ENCODE measurements at regions not wholly inside any gene's neighbourhood (a gene's known extent, or its start where the extent isn't known, plus 50 kb on each side); places are given as distances from the start of the nearest gene placed in this dataset.
A peak's percentile ranks its signal among the peaks of the same experiment; 100 is the strongest.

- DNase-seq: no peak
- intact Hi-C loops (cut with micrococcal nuclease): no loop called here
- ChIA-PET CTCF (ENCODE audit: partially characterized antibody) (no interaction called here), POLR2A (ENCODE audit: partially characterized antibody) (no interaction called here)
- H3K4me3 Mint-ChIP-seq: no peak overlapping the region
- no peak overlapping the region for H3K27ac Mint-ChIP-seq
- Histone ChIP-seq H3K27me3 (ENCODE audit: insufficient read depth, low read length) (no peaks in the 10 kb centered on the region), H3K36me3 (ENCODE audit: insufficient read depth, low read length) (no peaks in the 10 kb centered on the region), H3K9me3 (ENCODE audit: control insufficient read depth in 1 of 2, low read length in 2 of 2) (no peaks in the 10 kb centered on the region), H3K4me1 (ENCODE audit: insufficient read depth, low read length) (no peaks in the 10 kb centered on the region), H3K27ac (ENCODE audit: low read depth, low read length) (no peak overlapping the region), H3K4me3 (ENCODE audit: low read length in 2 of 2) (no peak overlapping the region)
- H3K27me3 Mint-ChIP-seq: no peaks in the 10 kb centered on the region
- H3K36me3 Mint-ChIP-seq: no peaks in the 10 kb centered on the region
- H3K4me1 Mint-ChIP-seq: no peaks in the 10 kb centered on the region
- peaks cover 0 to 4% (median 0%) of the 10 kb centered on the region in 8 donors for H3K9me3 Mint-ChIP-seq
Measured at GRCh38 chr3:18137958-18138357, 287.2 kb downstream of the SATB1 start.

GRCh38 chr3:18135060-18135814 is 289.9 kb downstream of the SATB1 start:
- Mint-ChIP-seq H3K4me1 (no peaks in the 10 kb centered on the region), H3K4me3 (no peak overlapping the region), H3K27me3 (peaks cover 0 to 3% of the 10 kb centered on the region in 2 donors), H3K36me3 (no peaks in the 10 kb centered on the region), H3K9me3 (peaks cover 0 to 4% (median 0%) of the 10 kb centered on the region in 8 donors), H3K27ac (no peak overlapping the region)
- H3K27me3 ChIP-seq (ENCODE audit: insufficient read depth, low read length): no peaks in the 10 kb centered on the region
- no peak for DNase-seq
- H3K4me1 ChIP-seq (ENCODE audit: insufficient read depth, low read length): no peaks in the 10 kb centered on the region
- H3K36me3 ChIP-seq (ENCODE audit: insufficient read depth, low read length): no peaks in the 10 kb centered on the region
- no peak overlapping the region for H3K27ac ChIP-seq (ENCODE audit: low read depth, low read length)
- POLR2A ChIA-PET (ENCODE audit: partially characterized antibody): no interaction called here
- intact Hi-C loops (cut with micrococcal nuclease): no loop called here
- CTCF ChIA-PET (ENCODE audit: partially characterized antibody): no interaction called here
- H3K4me3 ChIP-seq (ENCODE audit: low read length in 2 of 2): no peak overlapping the region
- H3K9me3 ChIP-seq (ENCODE audit: control insufficient read depth in 1 of 2, low read length in 2 of 2): no peaks in the 10 kb centered on the region

- CTCF ChIA-PET (ENCODE audit: partially characterized antibody): no interaction called here
- Histone ChIP-seq H3K27me3 (ENCODE audit: insufficient read depth, low read length) (no peaks in the 10 kb centered on the region), H3K9me3 (ENCODE audit: control insufficient read depth in 1 of 2, low read length in 2 of 2) (no peaks in the 10 kb centered on the region), H3K36me3 (ENCODE audit: insufficient read depth, low read length) (no peaks in the 10 kb centered on the region), H3K27ac (ENCODE audit: low read depth, low read length) (no peak overlapping the region), H3K4me1 (ENCODE audit: insufficient read depth, low read length) (no peaks in the 10 kb centered on the region), H3K4me3 (ENCODE audit: low read length in 2 of 2) (no peak overlapping the region)
- Mint-ChIP-seq H3K27ac (no peak overlapping the region), H3K4me3 (no peak overlapping the region), H3K9me3 (peaks cover 0 to 4% (median 0%) of the 10 kb centered on the region in 8 donors), H3K4me1 (no peaks in the 10 kb centered on the region), H3K36me3 (no peaks in the 10 kb centered on the region), H3K27me3 (peaks cover 0 to 3% of the 10 kb centered on the region in 2 donors)
- POLR2A ChIA-PET (ENCODE audit: partially characterized antibody): no interaction called here
- intact Hi-C loops (cut with micrococcal nuclease): no loop called here
- DNase-seq: no peak
Measured at GRCh38 chr3:18134386-18135059, 290.6 kb downstream of the SATB1 start.

- H3K27me3 ChIP-seq (ENCODE audit: insufficient read depth, low read length): no peaks in the 10 kb centered on the region
- intact Hi-C loops (cut with micrococcal nuclease): no loop called here
- no peaks in the 10 kb centered on the region for H3K36me3 Mint-ChIP-seq
- no peak for DNase-seq
- ChIA-PET POLR2A (ENCODE audit: partially characterized antibody) (no interaction called here), CTCF (ENCODE audit: partially characterized antibody) (no interaction called here)
- H3K4me3 Mint-ChIP-seq: no peak overlapping the region
- H3K4me3 ChIP-seq (ENCODE audit: low read length in 2 of 2): no peak overlapping the region
- no peak overlapping the region for H3K27ac ChIP-seq (ENCODE audit: low read depth, low read length)
- peak overlapping the region in 1 of 7 donors; percentile 41 for H3K27ac Mint-ChIP-seq
- H3K27me3 Mint-ChIP-seq: peaks cover 0 to 3% of the 10 kb centered on the region in 2 donors
- no peaks in the 10 kb centered on the region for H3K36me3 ChIP-seq (ENCODE audit: insufficient read depth, low read length)
- H3K4me1 ChIP-seq (ENCODE audit: insufficient read depth, low read length): no peaks in the 10 kb centered on the region
- H3K9me3 ChIP-seq (ENCODE audit: control insufficient read depth in 1 of 2, low read length in 2 of 2): no peaks in the 10 kb centered on the region
- H3K9me3 Mint-ChIP-seq: peaks cover 0 to 4% (median 0%) of the 10 kb centered on the region in 8 donors
- H3K4me1 Mint-ChIP-seq: no peaks in the 10 kb centered on the region
Measured at GRCh38 chr3:18132991-18133390, 292.1 kb downstream of the SATB1 start.

GRCh38 chr3:18127859-18128681 is 297.1 kb downstream of the SATB1 start:
- H3K4me1 Mint-ChIP-seq: no peaks in the 10 kb centered on the region
- H3K27me3 ChIP-seq (ENCODE audit: insufficient read depth, low read length): no peaks in the 10 kb centered on the region
- H3K27me3 Mint-ChIP-seq: peaks cover 0 to 4% of the 10 kb centered on the region in 2 donors
- ChIA-PET POLR2A (ENCODE audit: partially characterized antibody) (no interaction called here), CTCF (ENCODE audit: partially characterized antibody) (no interaction called here)
- no peak overlapping the region for H3K4me3 ChIP-seq (ENCODE audit: low read length in 2 of 2)
- no peak overlapping the region for H3K4me3 Mint-ChIP-seq
- H3K4me1 ChIP-seq (ENCODE audit: insufficient read depth, low read length): no peaks in the 10 kb centered on the region
- no peak overlapping the region for H3K27ac Mint-ChIP-seq
- H3K9me3 ChIP-seq (ENCODE audit: control insufficient read depth in 1 of 2, low read length in 2 of 2): no peaks in the 10 kb centered on the region
- no peaks in the 10 kb centered on the region for H3K36me3 ChIP-seq (ENCODE audit: insufficient read depth, low read length)
- intact Hi-C loops (cut with micrococcal nuclease): no loop called here
- no peaks in the 10 kb centered on the region for H3K36me3 Mint-ChIP-seq
- no peaks in the 10 kb centered on the region for H3K9me3 Mint-ChIP-seq
- no peak for DNase-seq
- no peak overlapping the region for H3K27ac ChIP-seq (ENCODE audit: low read depth, low read length)

- no peaks in the 10 kb centered on the region for H3K36me3 Mint-ChIP-seq
- peak overlapping the region in 1 of 7 donors; percentile 37 for H3K27ac Mint-ChIP-seq
- H3K9me3 Mint-ChIP-seq: no peaks in the 10 kb centered on the region
- Histone ChIP-seq H3K4me3 (ENCODE audit: low read length in 2 of 2) (no peak overlapping the region), H3K27me3 (ENCODE audit: insufficient read depth, low read length) (no peaks in the 10 kb centered on the region), H3K36me3 (ENCODE audit: insufficient read depth, low read length) (no peaks in the 10 kb centered on the region), H3K27ac (ENCODE audit: low read depth, low read length) (no peak overlapping the region), H3K9me3 (ENCODE audit: control insufficient read depth in 1 of 2, low read length in 2 of 2) (no peaks in the 10 kb centered on the region), H3K4me1 (ENCODE audit: insufficient read depth, low read length) (no peaks in the 10 kb centered on the region)
- H3K27me3 Mint-ChIP-seq: peaks cover 0 to 4% of the 10 kb centered on the region in 2 donors
- intact Hi-C loops (cut with micrococcal nuclease): no loop called here
- H3K4me1 Mint-ChIP-seq: no peaks in the 10 kb centered on the region
- DNase-seq: no peak
- ChIA-PET POLR2A (ENCODE audit: partially characterized antibody) (no interaction called here), CTCF (ENCODE audit: partially characterized antibody) (no interaction called here)
- H3K4me3 Mint-ChIP-seq: no peak overlapping the region
Measured at GRCh38 chr3:18127174-18127858, 297.8 kb downstream of the SATB1 start.

GRCh38 chr3:18126772-18127171 is 298.4 kb downstream of the SATB1 start:
- Histone ChIP-seq H3K4me1 (ENCODE audit: insufficient read depth, low read length) (no peaks in the 10 kb centered on the region), H3K9me3 (ENCODE audit: control insufficient read depth in 1 of 2, low read length in 2 of 2) (no peaks in the 10 kb centered on the region), H3K36me3 (ENCODE audit: insufficient read depth, low read length) (no peaks in the 10 kb centered on the region), H3K27ac (ENCODE audit: low read depth, low read length) (no peak overlapping the region), H3K27me3 (ENCODE audit: insufficient read depth, low read length) (no peaks in the 10 kb centered on the region), H3K4me3 (ENCODE audit: low read length in 2 of 2) (no peak overlapping the region)
- no peaks in the 10 kb centered on the region for H3K36me3 Mint-ChIP-seq
- no peak for DNase-seq
- no peaks in the 10 kb centered on the region for H3K4me1 Mint-ChIP-seq
- ChIA-PET CTCF (ENCODE audit: partially characterized antibody) (no interaction called here), POLR2A (ENCODE audit: partially characterized antibody) (no interaction called here)
- H3K27me3 Mint-ChIP-seq: peaks cover 0 to 4% of the 10 kb centered on the region in 2 donors
- H3K4me3 Mint-ChIP-seq: no peak overlapping the region
- no peak overlapping the region for H3K27ac Mint-ChIP-seq
- intact Hi-C loops (cut with micrococcal nuclease): no loop called here
- no peaks in the 10 kb centered on the region for H3K9me3 Mint-ChIP-seq

Data from CD4-positive, alpha-beta memory T cell (primary cell).